ENCODE measurements at regions not wholly inside any gene's neighbourhood (a gene's known extent, or its start where the extent isn't known, plus 50 kb on each side); places are given as distances from the start of the nearest gene placed in this dataset.

GRCh38 chr3:72329354-72329753 is 518.9 kb downstream of the SHQ1 start:
- TF ChIP-seq, protein P1, sequence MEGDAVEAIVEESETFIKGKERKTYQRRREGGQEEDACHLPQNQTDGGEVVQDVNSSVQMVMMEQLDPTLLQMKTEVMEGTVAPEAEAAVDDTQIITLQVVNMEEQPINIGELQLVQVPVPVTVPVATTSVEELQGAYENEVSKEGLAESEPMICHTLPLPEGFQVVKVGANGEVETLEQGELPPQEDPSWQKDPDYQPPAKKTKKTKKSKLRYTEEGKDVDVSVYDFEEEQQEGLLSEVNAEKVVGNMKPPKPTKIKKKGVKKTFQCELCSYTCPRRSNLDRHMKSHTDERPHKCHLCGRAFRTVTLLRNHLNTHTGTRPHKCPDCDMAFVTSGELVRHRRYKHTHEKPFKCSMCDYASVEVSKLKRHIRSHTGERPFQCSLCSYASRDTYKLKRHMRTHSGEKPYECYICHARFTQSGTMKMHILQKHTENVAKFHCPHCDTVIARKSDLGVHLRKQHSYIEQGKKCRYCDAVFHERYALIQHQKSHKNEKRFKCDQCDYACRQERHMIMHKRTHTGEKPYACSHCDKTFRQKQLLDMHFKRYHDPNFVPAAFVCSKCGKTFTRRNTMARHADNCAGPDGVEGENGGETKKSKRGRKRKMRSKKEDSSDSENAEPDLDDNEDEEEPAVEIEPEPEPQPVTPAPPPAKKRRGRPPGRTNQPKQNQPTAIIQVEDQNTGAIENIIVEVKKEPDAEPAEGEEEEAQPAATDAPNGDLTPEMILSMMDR (IDR thresholded peaks at IDR 0.05): no peak
- TF ChIP-seq EP300 (IDR thresholded peaks at IDR 0.05) (no peak), POLR2AphosphoS5 (IDR thresholded peaks at IDR 0.05) (no peak)
